Glomerular visceral epithelial cell (primary cell): ENCODE measurements at regions not wholly inside any gene's neighbourhood (a gene's known extent, or its start where the extent isn't known, plus 50 kb on each side); places are given as distances from the start of the nearest gene placed in this dataset.

Source experiments
- DNase-seq: peaks from one replicate; pipeline ENCODE4 v3.0.0-alpha.2; 2016; ENCODE audit errors: extremely low spot score

DNA sequence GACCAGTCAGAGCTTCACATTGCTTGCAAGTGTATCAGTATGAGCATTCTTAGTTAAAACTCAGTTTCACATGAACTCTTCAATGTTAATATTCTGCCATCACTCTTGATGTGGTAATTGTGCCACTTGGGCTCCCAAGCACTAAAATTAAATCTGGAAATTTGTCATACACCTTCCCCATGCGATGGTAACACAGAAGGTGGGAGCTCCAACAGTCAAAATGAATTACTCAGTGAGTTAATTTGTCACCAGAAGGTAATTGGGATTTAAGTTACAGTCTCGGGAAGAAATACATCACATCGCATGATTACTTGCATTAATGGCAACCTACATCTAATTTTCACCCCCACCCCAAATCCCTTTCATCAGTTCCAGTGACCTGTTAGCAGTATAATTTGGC lies 376.5 kb upstream of the DAB1 start:
- DNase-seq: no peak

- DNase-seq: no peak
These were observed 375.7 kb upstream of the DAB1 start for GRCh38 chr1:57799490-57800115.

DNA sequence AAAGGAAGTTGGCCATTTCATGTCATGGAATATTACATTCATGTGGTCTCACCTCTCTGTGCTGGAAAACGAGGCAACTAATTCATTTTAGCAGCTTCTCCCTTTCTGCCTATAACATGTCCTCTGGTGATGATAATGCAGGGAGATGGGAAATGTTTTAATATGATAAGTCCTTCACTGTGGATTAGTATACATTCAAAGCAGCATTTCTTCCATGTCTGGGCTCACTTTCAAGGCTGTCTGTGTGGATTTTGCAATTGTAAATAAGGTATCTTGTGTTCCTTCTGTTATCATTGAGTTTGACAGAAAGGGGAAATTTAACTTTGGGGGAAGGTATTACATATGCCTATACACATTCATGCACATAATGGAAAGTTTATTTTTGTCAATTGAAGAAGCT lies 374.7 kb upstream of the DAB1 start:
- DNase-seq: no peak

DNA sequence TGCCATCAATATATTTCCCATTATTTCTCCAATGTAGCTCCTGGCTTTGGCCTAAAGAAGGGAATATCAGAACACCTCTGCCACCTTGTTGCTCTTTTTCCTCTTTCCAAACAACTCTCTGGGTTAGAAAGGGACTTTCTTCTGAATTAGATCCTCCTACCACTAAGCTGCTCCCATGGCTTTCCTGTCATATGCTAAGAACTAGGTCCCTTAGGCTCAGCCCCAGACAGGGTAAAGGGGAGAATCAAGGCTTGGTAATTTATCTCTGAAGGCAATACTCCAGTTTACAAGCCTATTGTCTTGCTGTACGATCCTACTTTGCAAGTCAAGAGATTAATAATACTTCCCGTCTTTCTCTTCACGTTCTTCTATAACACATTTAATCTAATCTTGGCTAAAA lies 373.2 kb upstream of the DAB1 start:
- DNase-seq: no peak

DNA sequence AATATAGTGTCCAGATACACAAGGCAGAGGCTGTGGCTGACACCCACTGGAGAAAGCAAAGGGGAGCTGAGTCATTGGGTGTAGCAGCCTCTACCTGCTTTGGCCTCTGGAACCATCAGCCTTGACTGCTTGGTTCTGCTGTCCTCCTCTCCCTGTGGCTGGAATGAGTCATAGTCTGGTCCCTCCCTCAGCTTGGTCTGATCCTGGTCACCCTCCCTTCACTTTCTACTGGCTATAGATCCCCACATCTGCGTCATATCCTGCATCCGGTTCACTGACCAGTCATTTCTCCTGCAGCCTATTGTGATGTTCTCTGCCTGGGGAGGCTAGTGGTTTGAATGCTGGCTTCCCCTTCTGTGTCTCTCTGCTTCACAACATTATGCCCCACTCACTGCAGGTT lies 372.8 kb upstream of the DAB1 start:
- DNase-seq: peak; percentile 0

DNA sequence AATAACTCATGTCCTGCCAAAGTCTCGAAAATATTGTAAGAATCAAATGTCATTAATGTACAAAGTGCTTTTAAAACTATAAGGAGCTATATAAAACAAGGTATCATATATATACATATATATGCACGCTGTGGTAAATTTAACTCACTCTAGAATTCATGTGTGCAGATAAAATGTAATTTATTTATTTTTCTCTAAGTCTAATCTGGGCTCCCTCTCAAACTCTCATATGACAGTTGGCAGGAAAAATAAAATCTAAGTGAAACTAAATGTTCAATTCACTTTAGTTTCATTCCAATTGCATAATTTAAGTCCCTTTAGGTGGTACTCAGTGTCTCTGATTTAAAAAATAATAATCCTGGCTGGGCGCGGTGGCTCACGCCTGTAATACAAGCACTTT lies 372.0 kb upstream of the DAB1 start:
- DNase-seq: no peak

- no peak for DNase-seq
These were observed 370.2 kb upstream of the DAB1 start for GRCh38 chr1:57794078-57794477.

DNA sequence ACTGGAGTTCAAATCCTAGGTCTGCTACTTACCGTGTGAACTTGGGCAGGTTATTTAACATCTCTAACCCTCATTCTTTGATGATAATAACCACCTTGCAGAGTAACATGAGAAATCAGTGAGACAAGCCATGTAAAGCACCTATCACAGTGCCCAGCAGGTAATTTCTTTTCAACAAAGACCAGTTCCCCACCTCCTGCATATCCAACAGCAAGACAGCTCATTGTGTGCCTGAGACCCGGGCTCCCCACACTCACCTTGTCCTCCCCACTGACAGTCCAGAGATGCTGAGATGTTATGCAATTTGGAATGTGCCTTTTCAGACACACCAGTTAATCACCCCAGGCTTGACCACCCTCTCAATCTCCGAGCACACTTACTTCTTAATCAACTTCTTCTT lies 367.6 kb upstream of the DAB1 start:
- DNase-seq: no peak

DNA sequence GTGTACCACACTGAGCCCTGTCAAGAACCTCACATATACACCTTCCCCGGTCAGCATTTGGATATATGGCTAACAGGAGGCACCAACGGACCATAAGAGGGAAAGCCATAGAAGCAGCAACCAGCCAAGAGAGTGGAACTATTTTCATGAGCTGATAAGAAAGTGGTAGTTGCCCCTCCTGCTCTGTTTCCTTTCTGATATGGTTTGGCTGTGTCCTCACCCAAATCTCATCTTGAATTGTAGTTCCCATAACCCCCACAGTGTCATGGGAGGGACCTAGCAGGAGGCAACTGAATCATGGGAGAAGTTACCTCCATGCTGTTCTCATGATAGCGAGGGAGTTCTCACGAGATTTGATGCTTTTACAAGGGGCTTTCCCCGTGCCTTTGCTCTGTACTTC lies 366.1 kb upstream of the DAB1 start:
- DNase-seq: no peak

GRCh38 chr1:57788313-57788712 lies 364.5 kb upstream of the DAB1 start:
- no peak for DNase-seq

GRCh38 chr1:57784356-57784755 lies 360.5 kb upstream of the DAB1 start:
- no peak for DNase-seq

GRCh38 chr1:57782357-57782756 lies 358.5 kb upstream of the DAB1 start:
- no peak for DNase-seq

DNA sequence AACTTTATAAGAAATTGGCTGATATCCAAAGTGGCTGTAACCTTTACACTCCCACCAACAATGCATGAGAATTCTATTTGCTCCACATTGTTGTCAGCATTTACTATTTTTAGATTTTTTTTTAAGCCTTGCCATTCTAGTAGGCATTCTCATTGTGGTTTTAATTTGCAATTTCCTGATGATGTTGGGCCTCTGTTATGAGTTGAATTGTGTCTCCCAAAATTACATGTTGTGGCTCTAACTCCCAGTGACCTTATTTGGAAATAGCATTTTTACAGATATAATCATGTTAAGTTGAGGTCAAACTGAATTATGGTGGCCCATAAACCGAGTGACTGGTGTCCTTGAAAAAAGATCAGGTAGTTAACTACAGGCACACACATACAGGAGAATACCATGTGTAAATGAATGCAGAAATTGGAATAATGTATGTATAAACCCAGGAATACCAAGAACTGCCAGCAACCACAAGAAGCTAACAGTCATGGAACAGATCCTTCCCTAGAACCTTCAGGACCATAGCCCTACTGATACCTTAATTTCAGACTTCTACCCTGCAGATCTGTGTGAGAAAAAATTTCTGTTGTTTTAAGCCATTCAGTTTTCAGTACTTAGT lies 348.8 kb upstream of the DAB1 start:
- DNase-seq: no peak

GRCh38 chr1:57770772-57771171 lies 346.9 kb upstream of the DAB1 start:
- no peak for DNase-seq

DNA sequence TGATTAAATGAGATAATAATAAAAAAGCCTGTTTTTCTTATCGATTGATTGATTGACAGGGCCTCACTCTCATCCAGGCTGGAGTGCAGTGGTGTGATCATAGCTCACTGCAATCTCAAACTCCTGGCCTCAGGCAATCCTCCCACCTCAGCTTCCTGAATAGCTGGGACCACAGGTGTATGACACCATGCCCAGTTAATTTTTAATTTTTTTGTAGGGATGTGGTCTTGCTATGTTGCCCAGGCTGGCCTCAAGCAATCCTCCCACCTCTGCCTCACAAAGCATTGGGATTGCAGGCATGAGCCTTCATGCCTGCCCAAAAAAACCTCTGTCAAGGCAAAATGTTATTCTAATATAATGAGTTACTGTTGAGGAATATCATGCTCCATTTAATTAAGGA lies 346.4 kb upstream of the DAB1 start:
- no peak for DNase-seq

DNA sequence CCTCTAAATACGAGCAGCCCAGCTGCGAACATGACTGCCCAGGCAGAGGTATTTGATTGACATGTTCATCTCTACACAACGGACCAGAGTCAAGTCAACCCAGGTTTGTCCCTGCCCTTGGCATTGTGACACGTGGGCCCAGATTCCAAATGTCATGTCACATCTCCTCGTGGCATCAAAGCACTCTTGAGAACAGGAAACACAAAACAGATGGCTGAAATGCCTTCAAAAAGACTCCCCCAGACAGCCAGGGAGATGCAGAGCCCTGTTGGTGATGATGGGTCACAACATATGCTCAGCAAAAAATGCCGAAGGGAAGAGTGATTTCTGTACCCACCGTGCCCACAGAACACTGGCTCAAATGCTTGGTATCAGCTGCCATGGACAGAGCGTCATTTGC lies 337.8 kb upstream of the DAB1 start:
- DNase-seq: no peak

DNA sequence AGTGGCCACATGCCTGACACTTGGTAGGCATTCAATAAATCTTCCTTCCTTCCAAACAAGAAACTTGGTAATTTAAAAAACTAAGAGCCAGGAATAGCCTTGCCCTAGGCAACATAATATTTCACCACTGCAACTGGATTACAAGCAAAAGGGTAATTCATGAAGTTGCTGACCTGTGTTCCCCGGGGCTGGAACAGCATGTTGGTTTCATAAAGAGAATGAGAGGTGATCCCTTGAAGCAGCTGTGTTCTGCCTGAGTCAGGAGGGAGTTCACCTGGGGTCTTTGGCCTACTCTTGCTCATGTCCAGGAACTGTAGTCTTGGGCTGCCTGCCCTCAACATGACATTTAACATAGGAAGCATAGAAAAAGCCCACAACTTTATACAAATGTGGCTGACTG lies 329.0 kb upstream of the DAB1 start:
- DNase-seq: no peak

DNA sequence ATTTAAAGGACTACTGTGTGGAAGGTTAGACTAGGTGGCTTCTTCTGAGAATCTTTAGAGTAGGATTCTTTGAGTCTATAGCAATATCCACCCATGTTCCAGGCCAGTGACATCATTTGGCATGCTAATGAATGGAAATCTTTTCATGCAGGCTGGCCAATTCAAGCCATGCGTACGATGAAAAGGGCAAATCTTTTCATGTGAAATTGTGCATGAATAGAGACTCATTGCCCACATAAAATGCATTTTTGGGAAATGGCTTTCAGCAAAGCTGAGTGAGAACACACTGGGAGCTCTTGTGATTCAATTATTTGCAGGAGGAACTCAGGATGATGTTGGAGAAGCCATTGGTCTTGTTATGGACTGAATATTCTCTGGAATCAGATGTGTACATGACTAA lies 324.9 kb upstream of the DAB1 start:
- DNase-seq: no peak

DNA sequence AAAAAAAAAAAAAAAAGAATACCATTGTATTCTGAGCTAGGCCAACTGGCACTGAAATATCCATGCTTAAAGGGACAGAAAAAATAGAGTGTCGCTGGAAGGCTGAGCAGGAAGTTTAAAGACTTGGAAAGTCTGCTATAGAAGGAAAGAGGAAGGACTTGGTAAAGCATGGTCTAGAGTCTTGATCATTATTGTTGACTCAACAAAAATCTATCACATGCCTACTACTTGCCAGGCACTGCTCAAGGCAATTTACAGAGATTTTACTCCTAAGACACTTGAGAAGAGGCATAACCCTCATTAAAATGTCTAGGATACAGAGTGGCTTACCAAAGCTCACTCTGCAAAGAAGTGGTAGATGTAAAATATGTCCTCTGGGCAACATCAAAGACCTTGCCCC lies 324.0 kb upstream of the DAB1 start:
- DNase-seq: no peak

- DNase-seq: no peak
These were observed 317.7 kb upstream of the DAB1 start for GRCh38 chr1:57741521-57741920.

DNA sequence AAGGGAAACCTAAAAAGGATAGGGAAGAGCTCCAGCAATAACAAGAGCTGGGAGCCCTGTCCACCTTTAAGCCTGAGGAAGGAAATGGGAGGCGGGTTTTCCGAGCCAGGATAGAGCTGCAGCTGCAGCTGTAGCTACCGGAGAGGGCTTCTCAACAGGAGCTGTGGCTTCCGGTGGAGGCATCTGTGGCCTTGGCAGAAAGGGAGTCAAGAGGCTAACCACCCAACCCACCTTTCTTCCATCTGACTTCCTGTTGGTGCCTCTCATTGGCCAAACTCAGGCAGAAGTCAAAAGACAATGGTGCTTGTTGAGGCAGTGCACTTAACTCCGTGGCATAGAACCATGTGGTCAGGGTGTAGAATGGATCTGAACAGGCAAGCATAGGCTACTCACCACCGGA lies 313.1 kb upstream of the DAB1 start:
- DNase-seq: no peak

- no peak for DNase-seq
These were observed 305.3 kb upstream of the DAB1 start for GRCh38 chr1:57729181-57729580.

DNA sequence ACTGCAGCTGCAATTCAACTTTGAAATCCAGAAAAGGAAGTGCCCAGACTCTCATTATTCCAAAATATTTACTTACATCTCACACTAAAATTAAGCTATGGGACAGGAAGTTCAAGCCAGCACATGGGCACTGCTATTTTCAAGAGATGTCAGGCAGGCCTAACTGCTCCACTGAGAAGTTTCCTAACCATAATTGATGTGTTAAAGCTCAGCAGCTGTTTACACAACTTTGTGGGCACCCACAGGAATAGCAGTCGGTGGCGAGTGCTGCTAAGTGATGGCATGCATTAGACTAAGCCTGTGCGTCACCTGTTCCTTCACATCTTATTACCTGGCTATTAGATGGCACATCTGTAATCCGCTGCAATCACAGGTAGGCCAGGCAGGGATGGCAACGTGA lies 303.3 kb upstream of the DAB1 start:
- no peak for DNase-seq

- no peak for DNase-seq
These were observed 301.5 kb upstream of the DAB1 start for GRCh38 chr1:57725318-57725717.
